ENCODE measurements at regions not wholly inside any gene's neighbourhood (a gene's known extent, or its start where the extent isn't known, plus 50 kb on each side); places are given as distances from the start of the nearest gene placed in this dataset.

DNA sequence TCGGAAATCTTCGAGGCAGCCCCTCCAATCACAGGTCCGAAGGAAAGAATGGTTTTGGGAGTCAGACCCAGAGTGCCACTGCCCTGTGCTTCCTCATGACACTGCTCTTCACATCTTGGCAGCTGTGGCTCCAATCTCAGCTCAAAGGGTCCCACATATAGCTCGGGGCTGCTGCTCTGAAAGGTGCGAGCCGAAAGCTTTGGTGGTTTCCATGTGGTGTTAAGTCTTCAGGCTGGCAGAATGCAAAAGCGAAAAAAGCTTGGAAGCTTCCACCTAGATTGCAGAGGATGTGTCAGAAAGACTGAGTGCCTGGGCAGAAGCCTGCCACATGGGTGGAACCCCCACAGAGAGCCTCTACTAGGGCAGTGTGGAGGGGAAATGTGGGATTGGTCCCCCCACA lies 314.3 kb upstream of the CHD6 start:
- Histone ChIP-seq H3K9me3 (replicated peaks; ENCODE audit: control insufficient read depth, insufficient read depth, low read length) (no peaks in the 10 kb centered on the region), H3K27me3 (replicated peaks in 1 of 2; ENCODE audit: control insufficient read depth in 2 of 2, insufficient read depth in 2 of 2, low read length in 1 of 2) (no peaks in the 10 kb centered on the region; a peak in 1 of 4 replicates), H3K36me3 (ENCODE audit: control insufficient read depth in 2 of 2, insufficient read depth in 2 of 2, low read length in 1 of 2) (no peaks in the 10 kb centered on the region), H4K20me1 (ENCODE audit: control insufficient read depth, insufficient read depth) (no peaks in the 10 kb centered on the region), H3K9ac (ENCODE audit: control insufficient read depth, insufficient read depth, low read length) (no peak overlapping the region), H3K4me3 (no peak overlapping the region), H3K4me1 (ENCODE audit: control insufficient read depth, insufficient read depth, low read length) (no peaks in the 10 kb centered on the region), H3K79me2 (ENCODE audit: control insufficient read depth, insufficient read depth, low read length) (no peaks in the 10 kb centered on the region), H3K27ac (ENCODE audit: control insufficient read depth, insufficient read depth) (no peak overlapping the region), H3K4me2 (ENCODE audit: control insufficient read depth, insufficient read depth) (no peak overlapping the region), H2AFZ (ENCODE audit: control insufficient read depth, low read depth, low read length) (no peak overlapping the region)
- in situ Hi-C loops (cut with MboI): no loop called here
- no peak for DNase-seq (ENCODE audit: low read depth, low spot score)
- ATAC-seq: no peak
- intact Hi-C loops (cut with micrococcal nuclease; ENCODE audit: unreplicated experiment): no loop called here
- WGBS (ENCODE audit: insufficient coverage, insufficient replicate concordance, low lambda C conversion rate, missing lambda C conversion rate): 32% methylated on average over 7 of the region's 7 CpGs
- ChIA-PET RAD21 (ENCODE audit: unreplicated experiment) (no interaction called here), POLR2A (no interaction called here), CTCF (no interaction called here), SMC1A (ENCODE audit: uncharacterized antibody, unreplicated experiment) (no interaction called here)
- BruUV-seq (replicated peaks): no TSS peak
- TF ChIP-seq SREBF1 (IDR thresholded peaks at IDR 0.05; ENCODE audit: low read length): no peak
- TF ChIP-seq HDGF (IDR thresholded peaks at IDR 0.05): no peak
- TF ChIP-seq FOXM1 (IDR thresholded peaks at IDR 0.05; ENCODE audit: low read depth, low read length): no peak
- no peak for TF ChIP-seq ZNF274 (IDR thresholded peaks at IDR 0.05; ENCODE audit: insufficient read depth, insufficient read length)
- TF ChIP-seq ATF2 (IDR thresholded peaks at IDR 0.05; ENCODE audit: low read length): no peak
- TF ChIP-seq SKIL (IDR thresholded peaks at IDR 0.05; ENCODE audit: low read depth, poor library complexity, severe bottlenecking): no peak
- TF ChIP-seq FOS (IDR thresholded peaks at IDR 0.05; ENCODE audit: borderline replicate concordance, extremely low read depth, insufficient read length): no peak
- TF ChIP-seq SMC3 (IDR thresholded peaks at IDR 0.05; ENCODE audit: borderline replicate concordance, low read length): no peak
- TF ChIP-seq, protein P1, sequence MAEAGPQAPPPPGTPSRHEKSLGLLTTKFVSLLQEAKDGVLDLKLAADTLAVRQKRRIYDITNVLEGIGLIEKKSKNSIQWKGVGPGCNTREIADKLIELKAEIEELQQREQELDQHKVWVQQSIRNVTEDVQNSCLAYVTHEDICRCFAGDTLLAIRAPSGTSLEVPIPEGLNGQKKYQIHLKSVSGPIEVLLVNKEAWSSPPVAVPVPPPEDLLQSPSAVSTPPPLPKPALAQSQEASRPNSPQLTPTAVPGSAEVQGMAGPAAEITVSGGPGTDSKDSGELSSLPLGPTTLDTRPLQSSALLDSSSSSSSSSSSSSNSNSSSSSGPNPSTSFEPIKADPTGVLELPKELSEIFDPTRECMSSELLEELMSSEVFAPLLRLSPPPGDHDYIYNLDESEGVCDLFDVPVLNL (IDR thresholded peaks at IDR 0.05; ENCODE audit: low read depth, low read length): no peak
- TF ChIP-seq MTA2 (IDR thresholded peaks at IDR 0.05; ENCODE audit: low read depth): no peak
- no peak for TF ChIP-seq SUPT20H (IDR thresholded peaks at IDR 0.05; ENCODE audit: borderline replicate concordance, control insufficient read depth, low read depth, low read length)
- TF ChIP-seq, protein P2, sequence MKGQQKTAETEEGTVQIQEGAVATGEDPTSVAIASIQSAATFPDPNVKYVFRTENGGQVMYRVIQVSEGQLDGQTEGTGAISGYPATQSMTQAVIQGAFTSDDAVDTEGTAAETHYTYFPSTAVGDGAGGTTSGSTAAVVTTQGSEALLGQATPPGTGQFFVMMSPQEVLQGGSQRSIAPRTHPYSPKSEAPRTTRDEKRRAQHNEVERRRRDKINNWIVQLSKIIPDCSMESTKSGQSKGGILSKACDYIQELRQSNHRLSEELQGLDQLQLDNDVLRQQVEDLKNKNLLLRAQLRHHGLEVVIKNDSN (IDR thresholded peaks at IDR 0.05; ENCODE audit: borderline replicate concordance, extremely low read length, insufficient read depth, low read depth, low read length): no peak
- TF ChIP-seq EZH2 (IDR thresholded peaks at IDR 0.05; ENCODE audit: borderline replicate concordance, control insufficient read depth, low read depth, low read length): no peak
- no peak for TF ChIP-seq IKZF2 (IDR thresholded peaks at IDR 0.05)
- no peak for TF ChIP-seq ZBED1 (IDR thresholded peaks at IDR 0.05; ENCODE audit: borderline replicate concordance)
- TF ChIP-seq BCL3 (IDR thresholded peaks at IDR 0.05; ENCODE audit: borderline replicate concordance, insufficient read depth, low read depth, low read length, poor library complexity, severe bottlenecking): no peak
- no peak for TF ChIP-seq ZNF384 (IDR thresholded peaks at IDR 0.05; ENCODE audit: borderline replicate concordance, low read depth, low read length)
- no peak for TF ChIP-seq RELA (IDR thresholded peaks at IDR 0.05; ENCODE audit: borderline replicate concordance, partially characterized antibody)
- no peak for TF ChIP-seq HDAC2 (IDR thresholded peaks at IDR 0.05)
- no peak for FAIRE-seq
